NCI-H82 (cell line): ENCODE measurements at regions not wholly inside any gene's neighbourhood (a gene's known extent, or its start where the extent isn't known, plus 50 kb on each side); places are given as distances from the start of the nearest gene placed in this dataset.

Experiments
- DNase-seq: peaks from one replicate; lab custom pipeline; 2025; lab: John Stamatoyannopoulos, UW

DNA sequence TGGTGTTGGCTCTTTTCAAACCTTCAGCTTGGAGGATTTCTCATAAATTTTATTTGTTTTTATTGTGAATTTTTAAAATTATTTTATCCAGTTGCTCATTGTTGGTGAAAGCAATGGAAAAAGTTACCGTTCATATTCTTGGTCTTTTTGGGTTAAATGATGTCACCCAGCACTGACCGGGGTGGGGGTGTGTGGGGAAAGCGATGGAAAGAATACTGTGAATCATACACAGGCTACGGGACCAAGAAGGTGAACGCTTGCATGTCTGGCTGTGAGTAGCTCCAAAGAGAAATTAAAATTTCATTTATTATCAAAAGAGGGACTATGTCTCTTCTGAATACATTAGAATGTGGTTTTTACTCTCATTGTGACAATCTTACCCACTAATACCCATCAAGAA lies 430.1 kb downstream of the AEBP2 start:
- no peak for DNase-seq

DNA sequence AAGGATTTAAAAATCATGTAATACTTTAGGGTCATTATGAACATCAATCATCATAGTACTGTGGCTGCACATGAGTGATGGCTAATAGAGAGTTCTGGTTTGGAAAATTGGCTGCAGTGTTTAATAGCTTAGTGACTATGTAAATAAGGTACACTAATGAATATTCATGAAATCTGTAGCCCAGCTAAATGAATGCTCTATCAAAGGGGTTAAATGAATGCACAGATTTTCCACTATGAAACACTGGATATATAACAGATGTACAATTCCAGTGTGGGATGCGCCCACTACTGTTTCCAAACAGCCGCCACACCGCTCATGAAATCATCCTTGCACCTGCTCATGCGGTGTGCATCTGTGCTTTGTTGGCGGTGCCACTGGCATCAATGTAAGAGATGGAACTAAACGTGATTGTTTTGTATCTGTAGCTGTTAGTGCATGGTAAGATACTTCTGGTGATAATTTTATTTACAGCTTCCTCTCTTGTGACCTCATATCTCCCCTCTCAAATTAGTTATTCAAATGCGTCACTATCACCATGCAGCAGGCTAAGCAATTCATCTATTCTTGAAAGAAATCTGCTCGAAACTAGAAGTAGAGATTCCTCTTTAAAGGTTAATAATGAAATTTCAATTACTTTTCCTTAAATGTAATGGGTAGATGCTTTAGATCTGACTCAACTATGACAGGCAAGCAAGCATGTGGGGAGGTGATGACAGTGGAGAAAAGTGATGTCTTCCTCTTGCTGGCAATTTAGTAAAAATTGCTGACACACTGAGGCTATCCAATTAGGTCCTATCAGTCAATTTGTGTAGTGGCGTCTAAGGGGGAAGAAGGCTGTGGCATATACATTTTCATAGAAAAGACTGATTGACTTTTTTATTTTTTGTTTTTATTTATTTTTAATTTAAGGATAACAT lies 433.6 kb downstream of the AEBP2 start:
- no peak for DNase-seq

DNA sequence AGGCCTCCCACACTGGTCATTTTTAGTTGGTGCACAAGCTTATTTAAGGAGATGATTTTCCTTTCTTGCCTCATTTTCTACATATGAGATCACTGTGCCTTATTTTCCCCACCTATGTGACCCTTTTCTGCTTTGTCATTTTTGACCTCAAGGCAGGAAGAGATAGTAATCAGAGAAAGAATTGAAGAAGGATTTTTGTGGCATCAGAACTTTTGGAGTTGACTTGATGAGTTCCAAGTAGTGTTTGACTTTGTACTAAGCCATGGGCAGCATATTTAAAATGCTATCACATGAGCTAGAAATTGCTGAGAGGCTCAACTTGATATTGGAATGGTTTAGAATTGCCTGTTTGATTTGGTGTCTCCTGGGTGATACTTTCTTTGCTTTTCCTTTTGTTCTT lies 440.8 kb downstream of the AEBP2 start:
- no peak for DNase-seq

DNA sequence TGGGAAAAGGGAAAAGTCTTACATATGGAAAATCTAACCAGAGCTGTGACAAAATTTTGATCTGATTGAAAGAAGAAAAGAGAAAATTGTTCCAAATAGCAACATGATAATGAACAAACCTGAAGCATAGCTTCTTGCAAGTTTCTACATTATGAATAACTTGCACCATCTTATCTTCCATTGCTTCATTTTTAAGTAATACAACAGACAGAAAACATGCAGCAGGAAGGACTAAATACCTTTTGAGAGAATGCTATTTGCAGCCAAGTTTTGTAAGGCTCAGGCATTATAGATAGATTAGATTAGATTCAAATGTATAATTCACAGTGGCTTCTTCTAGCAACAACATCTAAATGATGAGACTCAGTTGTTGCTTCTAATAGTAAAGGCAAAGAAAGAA lies 441.4 kb downstream of the AEBP2 start:
- DNase-seq: no peak

DNA sequence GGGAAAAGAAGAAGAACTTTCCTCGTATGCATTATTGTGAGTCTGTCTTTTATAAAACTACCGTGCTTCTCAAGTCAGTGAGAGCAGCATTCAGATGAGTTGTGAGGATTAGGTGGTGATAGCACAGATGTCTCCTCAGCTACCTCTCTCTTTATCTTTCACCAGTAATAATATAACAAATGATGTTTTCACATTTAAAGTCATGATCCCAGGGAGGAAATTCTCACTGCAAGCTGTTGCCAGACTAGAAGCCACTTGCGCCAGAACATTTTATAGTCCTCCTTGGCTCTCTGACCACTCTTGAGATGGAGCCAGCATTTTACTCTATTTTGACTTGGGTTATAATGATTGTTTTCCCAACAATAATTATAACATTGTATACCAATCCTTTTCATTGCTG lies 443.1 kb downstream of the AEBP2 start:
- no peak for DNase-seq

DNA sequence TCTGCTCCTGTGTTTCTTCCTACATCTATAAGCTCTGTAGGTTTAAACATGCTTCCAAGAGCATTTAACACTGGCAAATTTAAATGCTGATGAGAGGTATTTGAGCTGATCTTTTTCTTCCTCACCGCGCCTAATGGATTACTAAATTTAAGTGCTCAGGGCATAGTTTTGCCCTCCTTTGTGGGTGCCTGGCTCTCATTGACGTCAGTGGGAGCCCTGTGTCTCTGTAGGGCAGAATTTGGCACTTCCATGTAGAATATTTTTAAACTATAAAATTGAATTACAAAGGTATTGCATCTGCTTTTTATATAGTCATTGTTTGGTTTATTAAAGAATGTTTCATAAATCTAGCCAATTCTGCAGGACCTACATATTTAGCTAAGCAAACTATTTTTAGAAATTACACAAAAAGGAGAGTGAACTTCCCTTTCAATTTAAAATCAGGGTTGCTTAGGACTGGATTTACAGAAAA lies 444.8 kb downstream of the AEBP2 start:
- no peak for DNase-seq

DNA sequence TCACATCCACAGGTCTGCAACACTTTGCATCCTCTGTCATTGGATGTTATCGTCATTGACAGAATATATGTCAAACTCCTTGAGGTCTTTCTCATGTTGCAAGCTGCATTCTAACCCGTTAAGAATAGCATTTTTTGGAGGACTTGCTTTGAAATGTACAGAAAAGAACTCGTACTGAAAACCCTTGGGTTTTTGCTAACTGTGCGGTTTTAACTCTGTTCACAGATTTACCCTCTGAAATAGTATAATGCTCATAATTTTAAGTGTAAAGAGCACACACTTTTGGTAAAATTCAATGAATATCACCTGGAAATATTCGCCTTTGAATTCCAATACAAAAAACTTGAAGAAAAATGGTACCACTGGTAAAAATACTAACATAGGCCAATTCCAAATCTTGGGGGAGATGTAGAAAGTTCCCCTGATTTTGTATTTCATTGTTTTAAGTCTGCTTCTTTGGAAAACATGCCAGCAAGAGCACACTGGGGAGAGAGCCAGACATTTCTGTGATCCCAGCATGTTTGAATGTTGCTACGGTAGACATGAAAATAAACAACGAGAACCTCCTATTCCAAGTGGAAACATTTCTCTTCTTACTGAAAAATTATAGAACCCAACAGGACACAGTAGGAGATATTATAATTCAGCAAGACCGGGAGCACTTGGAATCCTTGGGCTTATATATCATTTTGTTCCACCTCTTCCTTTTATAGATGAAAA lies 446.0 kb downstream of the AEBP2 start:
- DNase-seq: no peak

DNA sequence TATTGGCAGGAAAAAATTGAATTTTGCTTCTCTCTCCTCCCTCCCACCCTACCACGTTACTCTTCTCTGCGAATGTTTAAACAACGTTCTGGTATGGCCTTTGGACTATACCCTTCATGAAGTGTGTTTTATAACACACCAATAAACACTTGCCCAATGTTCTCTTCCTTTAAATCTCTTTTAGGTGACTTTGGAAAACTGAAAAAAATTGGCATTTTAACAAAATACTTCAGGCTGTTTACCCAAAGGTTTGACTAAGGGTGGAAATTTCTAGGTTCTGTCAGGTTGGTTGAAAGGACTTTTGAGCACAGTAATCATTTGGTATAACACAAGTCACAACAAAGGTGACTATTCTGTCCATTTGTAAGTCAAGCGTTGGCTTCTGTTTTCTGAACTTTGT lies 446.8 kb downstream of the AEBP2 start:
- no peak for DNase-seq

DNA sequence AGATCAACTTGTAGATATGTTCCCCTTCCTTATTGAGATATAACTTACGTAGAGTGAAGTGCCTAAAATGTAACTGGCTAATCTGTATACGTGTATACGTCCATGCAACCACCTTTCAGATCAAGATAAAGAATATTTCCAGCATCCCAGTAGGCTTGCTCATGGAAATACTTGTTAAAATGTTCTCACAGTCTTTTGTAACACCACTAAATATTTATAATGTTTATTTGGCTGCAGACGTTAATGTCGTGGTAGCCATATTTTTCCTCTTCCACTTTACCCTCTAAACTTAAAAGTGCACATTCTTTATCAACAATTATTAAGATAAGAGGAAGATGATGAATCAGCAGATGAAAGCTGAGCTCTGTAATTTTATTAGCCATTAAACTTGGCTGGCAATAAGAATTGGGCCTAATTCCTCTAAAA lies 447.4 kb downstream of the AEBP2 start:
- no peak for DNase-seq

DNA sequence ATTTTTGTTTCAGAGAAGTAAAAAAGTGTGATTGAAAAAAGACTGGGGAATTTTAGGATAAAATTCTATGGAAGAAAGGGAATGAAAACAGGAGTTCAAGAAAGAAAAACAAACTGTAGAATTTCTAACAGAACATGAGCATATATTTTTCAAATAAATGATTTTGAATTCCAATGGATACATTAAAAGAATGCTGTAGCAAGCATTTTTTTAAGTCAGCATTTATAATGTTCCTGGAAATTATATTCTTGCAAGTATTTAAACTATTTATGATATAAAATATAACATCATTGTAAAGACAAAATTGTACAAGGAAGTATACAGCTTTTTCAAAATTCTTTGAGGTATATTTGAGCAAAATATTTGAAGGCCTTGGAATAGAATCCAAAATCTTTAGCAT lies 450.7 kb downstream of the AEBP2 start:
- DNase-seq: no peak

DNA sequence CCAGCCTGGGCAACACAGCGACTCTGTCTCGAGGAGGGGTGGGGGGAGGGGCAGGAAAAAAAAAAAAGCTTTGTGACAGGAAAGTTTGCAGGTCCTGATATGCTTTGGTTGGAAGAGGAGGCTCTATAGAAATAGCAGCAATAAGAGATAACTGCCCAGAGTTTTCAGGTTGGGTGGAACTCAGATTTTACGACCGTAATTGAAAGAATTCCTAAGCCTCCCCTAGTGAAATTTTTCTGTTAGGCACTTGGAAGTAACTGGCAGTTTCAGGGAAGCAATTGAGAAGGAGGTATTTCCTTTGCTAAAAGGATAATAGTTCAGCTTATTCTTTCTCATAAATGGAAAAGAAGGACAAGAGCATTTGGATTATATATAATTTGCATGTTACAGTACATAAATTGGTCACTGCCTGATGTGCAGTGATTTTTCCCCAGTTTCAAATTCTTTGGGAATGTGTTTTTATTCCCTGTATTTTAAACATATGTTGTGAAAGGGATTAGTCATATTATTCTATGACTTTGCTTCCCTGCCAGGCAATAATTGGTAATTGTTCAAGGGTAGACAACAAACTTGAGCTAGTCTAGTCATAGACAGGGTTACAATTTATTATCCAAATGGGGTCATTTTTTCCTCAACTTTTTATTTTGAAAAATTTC lies 452.8 kb downstream of the AEBP2 start:
- DNase-seq: no peak

DNA sequence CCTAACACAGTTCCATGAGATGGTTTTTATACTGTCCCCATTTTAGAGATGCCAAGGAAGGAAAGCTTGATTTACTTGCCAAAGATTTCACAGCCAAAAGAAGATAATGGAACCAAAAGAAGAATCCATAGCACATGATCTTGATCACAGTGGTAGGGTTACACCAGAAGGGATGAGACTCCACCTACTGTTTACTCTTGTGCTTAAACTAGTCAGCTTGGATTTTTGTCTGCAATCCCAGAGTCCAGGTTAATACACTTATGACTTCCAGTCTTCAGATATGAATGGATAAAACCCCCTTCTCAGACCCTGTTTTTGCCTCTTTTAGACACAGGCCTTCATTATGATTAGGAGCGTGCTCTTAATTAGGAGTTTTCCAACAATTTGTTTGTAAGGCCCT lies 454.2 kb downstream of the AEBP2 start:
- peak; percentile 63 for DNase-seq

DNA sequence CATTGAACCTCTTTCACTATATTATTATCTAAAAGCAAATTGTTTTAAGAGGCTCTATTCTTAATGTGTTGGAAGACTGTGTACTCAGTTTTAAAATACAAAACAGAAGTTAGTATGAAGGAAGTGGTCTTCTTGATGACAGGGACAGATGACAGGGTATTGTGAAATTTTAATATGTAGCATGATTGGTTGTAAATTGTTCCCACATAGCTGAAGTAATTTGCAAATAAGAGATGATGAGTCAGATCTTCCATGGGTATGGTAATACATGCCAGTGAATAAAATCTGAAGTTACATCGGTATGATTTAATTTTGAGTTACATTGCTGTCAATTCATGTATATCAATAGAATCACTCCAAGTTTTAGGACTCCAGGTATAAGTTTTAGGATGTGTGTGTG lies 454.8 kb downstream of the AEBP2 start:
- DNase-seq: no peak

DNA sequence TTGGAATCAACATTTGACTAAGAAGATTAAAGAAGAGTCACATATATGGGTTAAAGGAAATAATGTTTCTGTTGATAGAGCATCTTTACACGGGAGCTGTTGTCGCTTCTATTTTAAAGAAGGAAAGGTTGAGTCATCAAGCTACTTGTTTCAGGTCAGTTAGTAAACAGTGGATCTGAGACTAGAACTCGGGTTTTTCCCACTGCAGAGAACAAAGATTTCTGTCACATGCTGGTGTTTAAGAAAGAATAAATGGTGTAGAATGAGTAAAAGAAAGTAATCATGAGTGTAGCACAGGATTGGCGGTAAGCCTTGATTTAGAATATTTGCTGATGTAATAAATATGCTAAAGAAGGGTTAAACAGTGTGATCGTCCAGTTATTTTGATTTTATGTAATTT lies 455.5 kb downstream of the AEBP2 start:
- DNase-seq: no peak

DNA sequence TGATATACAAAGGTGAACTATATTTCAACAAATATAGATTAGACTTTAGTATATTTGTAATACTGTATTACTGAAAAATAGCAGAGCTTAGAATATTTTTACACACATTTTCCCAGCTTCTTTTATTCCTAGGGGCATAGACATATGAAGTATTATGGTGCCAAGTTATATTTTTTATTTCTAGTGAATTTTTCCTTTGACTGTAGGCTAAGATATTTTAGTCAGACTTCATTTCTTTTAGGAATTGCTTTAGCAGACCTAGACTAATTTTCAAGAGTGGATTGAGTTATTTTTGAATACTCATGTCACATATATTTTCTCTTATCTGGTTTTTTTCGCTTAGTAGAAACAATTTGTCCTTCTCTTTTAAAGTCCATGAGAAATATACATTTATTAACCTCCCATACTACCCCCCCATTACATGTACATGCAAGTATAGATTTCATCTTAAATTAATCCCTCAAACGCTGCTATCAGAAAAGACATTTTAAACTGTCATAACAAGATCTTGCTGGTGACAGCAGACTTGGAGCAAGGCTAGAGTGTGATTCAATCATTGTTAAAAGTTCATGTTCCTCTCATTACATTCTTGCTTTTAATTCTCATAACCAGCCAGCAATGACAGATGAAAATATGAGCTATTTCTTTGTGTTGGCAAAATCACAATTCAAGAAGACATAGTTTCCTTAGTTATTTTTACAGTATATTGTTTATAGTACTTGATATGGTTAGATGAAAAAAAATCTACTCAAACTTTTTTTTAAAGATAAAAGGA lies 456.1 kb downstream of the AEBP2 start:
- DNase-seq: no peak

DNA sequence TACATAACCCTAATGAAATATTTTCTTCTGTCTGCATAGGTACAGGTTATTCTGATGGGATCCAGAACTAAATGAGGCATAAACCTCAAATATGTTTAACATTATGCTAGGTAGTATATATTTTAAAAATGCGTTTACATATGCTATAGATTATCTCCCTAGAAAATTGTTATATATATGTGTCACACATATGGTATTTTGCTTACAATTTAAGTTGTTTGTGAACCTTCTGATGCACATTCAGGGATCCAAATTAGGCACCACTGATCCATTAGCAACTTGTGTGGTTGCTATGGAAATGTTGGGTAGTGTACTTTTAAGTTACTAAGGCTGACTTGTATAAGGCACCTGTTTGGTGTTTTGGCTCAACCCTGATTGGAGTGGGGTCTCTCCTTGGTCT lies 456.7 kb downstream of the AEBP2 start:
- no peak for DNase-seq

DNA sequence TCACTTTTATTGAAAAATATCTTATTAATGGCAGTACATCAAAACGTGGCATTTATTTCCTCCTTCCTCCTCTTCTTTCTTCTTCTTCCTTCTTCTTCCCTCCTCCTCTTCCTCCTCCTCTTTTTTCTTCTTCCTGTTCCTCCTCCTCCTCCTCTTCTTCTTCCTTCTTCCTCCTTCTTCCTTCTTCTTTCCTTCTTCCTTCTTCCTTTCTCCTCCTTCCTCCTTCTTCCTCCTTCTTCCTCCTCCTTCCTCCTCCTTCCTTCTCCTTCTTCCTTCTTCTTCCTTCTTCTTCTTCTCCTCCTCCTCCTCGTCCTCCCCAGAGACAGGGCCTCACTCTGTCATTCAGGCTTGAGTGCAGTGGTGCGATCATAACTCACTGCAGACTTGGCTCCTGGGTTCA lies 457.2 kb downstream of the AEBP2 start:
- no peak for DNase-seq

DNA sequence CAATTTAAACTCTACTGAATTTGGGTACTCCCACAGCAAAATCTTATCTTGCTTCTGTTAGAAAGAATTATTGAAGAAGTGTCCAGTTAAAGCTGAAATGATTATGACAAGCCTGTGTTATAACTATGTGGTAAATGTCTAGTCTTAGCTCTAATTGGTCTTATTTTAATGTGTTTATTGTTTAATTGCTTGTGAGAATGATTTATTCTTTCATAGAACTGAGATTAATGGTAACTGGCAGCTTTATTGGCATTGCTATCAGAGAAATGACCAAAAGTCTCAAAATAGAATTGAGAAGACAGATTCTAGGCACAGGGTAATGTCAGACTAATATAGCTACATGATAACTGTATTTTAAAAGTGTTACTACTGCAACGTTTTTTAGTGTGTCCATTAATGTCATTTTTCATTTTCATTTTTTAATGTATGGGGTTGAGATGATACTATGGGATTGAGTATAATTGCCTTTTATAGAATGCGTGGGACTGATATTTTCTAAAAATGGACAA lies 458.7 kb downstream of the AEBP2 start:
- no peak for DNase-seq

DNA sequence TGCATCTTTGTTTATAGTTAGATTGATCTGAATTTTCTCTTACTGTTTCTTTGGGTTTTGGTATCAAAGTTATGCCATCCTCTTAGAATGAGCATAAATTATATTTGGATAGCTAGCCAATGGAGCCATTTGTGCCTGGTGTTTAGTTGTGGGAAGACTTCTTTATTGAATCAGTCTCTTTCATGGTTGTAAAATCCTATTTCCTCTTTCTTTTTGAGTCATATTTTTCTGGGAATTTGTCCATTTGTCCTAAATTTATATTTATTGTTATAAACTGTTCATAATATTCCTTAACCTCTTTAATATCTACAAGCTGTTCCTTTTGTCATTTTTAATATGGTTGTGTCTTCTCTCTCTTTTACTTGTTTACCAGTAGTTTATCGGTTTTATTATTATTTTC lies 462.5 kb downstream of the AEBP2 start:
- DNase-seq: no peak

DNA sequence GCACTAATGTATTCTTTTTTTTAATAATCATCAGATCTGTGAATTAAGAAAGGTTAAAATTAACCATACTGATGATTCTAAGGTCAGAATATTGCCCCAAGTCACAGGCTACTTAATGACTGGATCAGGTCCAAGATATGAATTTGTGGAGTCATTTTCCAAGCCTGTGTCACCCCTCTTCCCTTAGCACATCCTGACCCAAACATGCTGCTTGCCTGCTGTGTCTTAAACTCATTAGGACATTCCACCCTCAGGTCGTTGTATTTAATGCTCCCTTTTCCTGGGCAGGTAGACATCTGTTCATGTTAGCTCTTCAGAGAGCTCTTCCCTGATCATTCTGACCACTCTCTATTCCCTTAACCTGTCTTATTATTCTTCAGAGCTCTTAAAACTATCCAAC lies 463.5 kb upstream of the PDE3A start:
- DNase-seq: peak; percentile 12

DNA sequence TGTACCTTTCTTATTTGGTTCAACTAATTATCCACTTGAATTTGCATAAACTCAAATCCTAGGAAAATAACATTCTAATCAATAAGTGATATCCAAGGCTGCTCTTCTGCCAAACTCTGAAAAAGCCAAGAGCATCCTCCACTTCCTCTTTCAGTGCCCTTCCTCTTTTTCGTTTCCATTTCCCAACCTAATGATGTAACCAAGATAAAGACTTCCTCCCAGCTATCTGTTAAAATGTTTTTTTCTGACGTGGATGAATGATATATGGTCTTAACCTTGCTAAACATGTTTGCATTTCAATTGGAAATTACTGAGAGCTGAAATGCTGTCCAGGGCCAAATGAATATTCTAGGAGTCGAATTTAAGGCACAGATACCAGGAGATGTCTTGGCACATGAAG lies 459.5 kb upstream of the PDE3A start:
- DNase-seq: no peak

DNA sequence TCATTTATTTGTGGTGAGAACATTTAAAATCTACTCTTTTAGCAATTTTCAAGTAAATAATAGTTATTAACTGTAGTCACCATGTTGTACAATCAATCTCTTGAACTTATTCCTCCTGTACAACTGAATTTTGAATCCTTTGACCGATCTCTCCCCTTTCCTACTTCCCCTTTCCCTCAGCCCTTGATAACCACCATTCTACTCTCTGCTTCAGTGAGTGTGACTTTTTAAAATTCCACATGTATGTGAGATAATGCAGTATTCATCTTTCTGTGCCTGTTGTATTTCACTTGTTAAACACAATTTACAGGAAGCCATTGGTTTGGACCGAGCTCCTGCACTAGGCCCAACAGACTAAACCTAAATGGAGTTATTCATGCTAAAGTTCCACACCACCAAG lies 458.9 kb upstream of the PDE3A start:
- no peak for DNase-seq
